Osteocyte (in vitro differentiated cells): ENCODE measurements at regions not wholly inside any gene's neighbourhood (a gene's known extent, or its start where the extent isn't known, plus 50 kb on each side); places are given as distances from the start of the nearest gene placed in this dataset.

Source experiments
- DNase-seq: peaks from one replicate; pipeline ENCODE4 v3.0.0; 2021; ENCODE audit warnings: mixed read lengths; ENCODE audit not compliant: unreplicated experiment; ENCODE audit errors: extremely low spot score
- H3K27ac Mint-ChIP-seq: one replicate; pipeline ENCODE4 v1.8.0; 2021; ENCODE audit warnings: mild to moderate bottlenecking, mixed read lengths; ENCODE audit not compliant: unreplicated experiment
- H3K27me3 Mint-ChIP-seq: one replicate; pipeline ENCODE4 v1.8.0; 2021; ENCODE audit warnings: mixed read lengths; ENCODE audit not compliant: unreplicated experiment
- H3K36me3 Mint-ChIP-seq: one replicate; pipeline ENCODE4 v1.8.0; 2021; ENCODE audit warnings: mixed read lengths; ENCODE audit not compliant: unreplicated experiment
- H3K4me1 Mint-ChIP-seq: one replicate; pipeline ENCODE4 v1.8.0; 2021; ENCODE audit warnings: mixed read lengths; ENCODE audit not compliant: unreplicated experiment
- H3K4me3 Mint-ChIP-seq: one replicate; pipeline ENCODE4 v1.8.0; 2021; ENCODE audit warnings: mild to moderate bottlenecking, moderate library complexity, mixed read lengths; ENCODE audit not compliant: unreplicated experiment
- H3K9me3 Mint-ChIP-seq: one replicate; pipeline ENCODE4 v1.8.0; 2021; ENCODE audit warnings: mixed read lengths; ENCODE audit not compliant: unreplicated experiment
- CTCF ChIP-seq: fragments of 200-600 bp; sonication (generic); IDR thresholded peaks from 2 replicates; pipeline ENCODE4 v1.5.0; 2021; ENCODE audit warnings: antibody characterized with exemption, mild to moderate bottlenecking, moderate library complexity

- H3K9me3 Mint-ChIP-seq = peaks cover 19% of the 10 kb centered on the region
- no peaks in the 10 kb centered on the region for H3K4me1 Mint-ChIP-seq
- no peak overlapping the region for H3K4me3 Mint-ChIP-seq
- no peaks in the 10 kb centered on the region for H3K27me3 Mint-ChIP-seq
- TF ChIP-seq CTCF = no peak
- H3K36me3 Mint-ChIP-seq = no peaks in the 10 kb centered on the region
- no peak for DNase-seq
- H3K27ac Mint-ChIP-seq = no peak overlapping the region
Measured at GRCh38 chr7:53684693-53685092, 649.3 kb downstream of the POM121L12 start.

- H3K36me3 Mint-ChIP-seq = no peaks in the 10 kb centered on the region
- H3K27me3 Mint-ChIP-seq = no peaks in the 10 kb centered on the region
- peaks cover 20% of the 10 kb centered on the region for H3K9me3 Mint-ChIP-seq
- H3K27ac Mint-ChIP-seq = no peak overlapping the region
- no peak for TF ChIP-seq CTCF
- DNase-seq = no peak
- H3K4me3 Mint-ChIP-seq = no peak overlapping the region
- no peaks in the 10 kb centered on the region for H3K4me1 Mint-ChIP-seq
Measured at GRCh38 chr7:53690411-53690810, 655.0 kb downstream of the POM121L12 start.

GRCh38 chr7:53697913-53698312 lies 662.5 kb downstream of the POM121L12 start:
- H3K36me3 Mint-ChIP-seq = no peaks in the 10 kb centered on the region
- no peak overlapping the region for H3K27ac Mint-ChIP-seq
- DNase-seq = no peak
- no peaks in the 10 kb centered on the region for H3K4me1 Mint-ChIP-seq
- H3K27me3 Mint-ChIP-seq = no peaks in the 10 kb centered on the region
- H3K4me3 Mint-ChIP-seq = no peak overlapping the region
- TF ChIP-seq CTCF = no peak
- H3K9me3 Mint-ChIP-seq = peaks cover 13% of the 10 kb centered on the region

GRCh38 chr7:53699215-53699837 lies 663.9 kb downstream of the POM121L12 start:
- Mint-ChIP-seq H3K4me3 (no peak overlapping the region), H3K4me1 (no peaks in the 10 kb centered on the region), H3K27me3 (no peaks in the 10 kb centered on the region), H3K9me3 (peaks cover 8% of the 10 kb centered on the region), H3K27ac (no peak overlapping the region), H3K36me3 (no peaks in the 10 kb centered on the region)
- DNase-seq = no peak
- TF ChIP-seq CTCF = no peak

- Mint-ChIP-seq H3K4me3 (no peak overlapping the region), H3K4me1 (no peaks in the 10 kb centered on the region), H3K27me3 (no peaks in the 10 kb centered on the region), H3K27ac (no peak overlapping the region), H3K9me3 (peaks cover 14% of the 10 kb centered on the region), H3K36me3 (no peaks in the 10 kb centered on the region)
- DNase-seq = no peak
- TF ChIP-seq CTCF = no peak
Measured at GRCh38 chr7:53719122-53719521, 683.7 kb downstream of the POM121L12 start.
